GM21526 (cell line): ENCODE measurements at regions not wholly inside any gene's neighbourhood (a gene's known extent, or its start where the extent isn't known, plus 50 kb on each side); places are given as distances from the start of the nearest gene placed in this dataset.

Experiments
- ATAC-seq: cut with Tn5 transposase; IDR thresholded peaks from one replicate; pipeline ENCODE4 v1.9.1; 2021; ENCODE audit warnings: moderate library complexity; ENCODE audit not compliant: unreplicated experiment, low FRiP score

- ATAC-seq, result no peak
Measured at GRCh38 chr5:113891491-113891890, 378.0 kb downstream of the YTHDC2 start.

- no peak for ATAC-seq
Measured at GRCh38 chr5:113896789-113897188, 383.3 kb downstream of the YTHDC2 start.

GRCh38 chr5:113897748-113898147, 384.3 kb downstream of the YTHDC2 start:
- ATAC-seq, result no peak

GRCh38 chr5:113900141-113900540, 386.6 kb downstream of the YTHDC2 start:
- no peak for ATAC-seq

GRCh38 chr5:113900816-113901215, 387.3 kb downstream of the YTHDC2 start:
- ATAC-seq, result no peak

- ATAC-seq, result no peak
Measured at GRCh38 chr5:113901718-113902117, 388.2 kb downstream of the YTHDC2 start.

GRCh38 chr5:113902917-113903660, 389.6 kb downstream of the YTHDC2 start:
- no peak for ATAC-seq

- ATAC-seq, result no peak
Measured at GRCh38 chr5:113909782-113910181, 396.3 kb downstream of the YTHDC2 start.

GRCh38 chr5:113917997-113918396, 404.5 kb downstream of the YTHDC2 start:
- ATAC-seq, result no peak

- ATAC-seq, result no peak
Measured at GRCh38 chr5:113922343-113922742, 408.8 kb downstream of the YTHDC2 start.

- no peak for ATAC-seq
Measured at GRCh38 chr5:113935453-113935852, 422.0 kb downstream of the YTHDC2 start.

- no peak for ATAC-seq
Measured at GRCh38 chr5:113937301-113937700, 423.8 kb downstream of the YTHDC2 start.

GRCh38 chr5:113939988-113940387, 421.9 kb upstream of the KCNN2 start:
- ATAC-seq, result no peak

- no peak for ATAC-seq
Measured at GRCh38 chr5:113950186-113950585, 411.7 kb upstream of the KCNN2 start.

GRCh38 chr5:113965225-113965624, 396.6 kb upstream of the KCNN2 start:
- ATAC-seq, result no peak

GRCh38 chr5:113969901-113970300, 392.0 kb upstream of the KCNN2 start:
- ATAC-seq, result no peak

- ATAC-seq, result no peak
Measured at GRCh38 chr5:113971454-113971853, 390.4 kb upstream of the KCNN2 start.

GRCh38 chr5:113974976-113975375, 386.9 kb upstream of the KCNN2 start:
- no peak for ATAC-seq

GRCh38 chr5:113984928-113985327, 376.9 kb upstream of the KCNN2 start:
- ATAC-seq, result no peak

GRCh38 chr5:113985505-113985904, 376.4 kb upstream of the KCNN2 start:
- ATAC-seq, result no peak

GRCh38 chr5:113989278-113989912, 372.5 kb upstream of the KCNN2 start:
- ATAC-seq, result no peak

GRCh38 chr5:113989913-113990305, 372.0 kb upstream of the KCNN2 start:
- ATAC-seq, result no peak
